ENCODE measurements at regions not wholly inside any gene's neighbourhood (a gene's known extent, or its start where the extent isn't known, plus 50 kb on each side); places are given as distances from the start of the nearest gene placed in this dataset.

GRCh38 chr1:209231476-209232156 is 351.9 kb upstream of the CAMK1G start:
- Histone ChIP-seq H3K4me1 (ENCODE audit: control insufficient read depth, insufficient read depth, low read length) (no peaks in the 10 kb centered on the region), H3K36me3 (ENCODE audit: insufficient read depth, low read length) (no peaks in the 10 kb centered on the region), H3K9me3 (replicated peaks; ENCODE audit: low read length) (no peaks in the 10 kb centered on the region), H3K4me3 (ENCODE audit: low read length) (no peak overlapping the region), H3K9ac (ENCODE audit: low read depth, low read length) (no peak overlapping the region), H3K27me3 (ENCODE audit: control insufficient read depth, insufficient read depth, low read length) (peaks cover 4% of the 10 kb centered on the region), H3K4me2 (ENCODE audit: low read length) (no peak overlapping the region)

DNA sequence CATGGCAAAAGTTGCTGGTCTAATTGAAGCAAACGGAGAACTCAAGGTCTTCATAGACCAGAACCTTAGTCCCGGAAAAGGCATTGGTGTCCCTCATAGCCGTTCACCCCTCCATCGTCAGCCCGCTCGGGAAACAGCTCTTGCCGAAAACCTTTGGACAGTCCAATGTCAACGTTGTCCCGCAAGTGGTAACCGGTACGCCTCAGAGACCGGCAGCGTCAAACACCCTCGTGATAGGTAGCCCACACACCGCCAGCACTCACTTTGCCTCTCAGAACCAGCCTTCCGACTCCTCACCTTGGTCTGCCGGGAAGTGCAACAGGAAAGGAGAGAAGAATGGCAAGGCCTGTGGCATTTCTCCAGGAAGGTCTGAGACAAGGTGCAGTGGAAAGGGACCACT is 351.3 kb upstream of the CAMK1G start:
- no peak overlapping the region for H3K9ac ChIP-seq (ENCODE audit: low read depth, low read length)
- peaks cover 4% of the 10 kb centered on the region for H3K27me3 ChIP-seq (ENCODE audit: control insufficient read depth, insufficient read depth, low read length)
- no peak overlapping the region for H3K4me2 ChIP-seq (ENCODE audit: low read length)
- no peaks in the 10 kb centered on the region for H3K36me3 ChIP-seq (ENCODE audit: insufficient read depth, low read length)
- no peaks in the 10 kb centered on the region for H3K4me1 ChIP-seq (ENCODE audit: control insufficient read depth, insufficient read depth, low read length)
- no peak overlapping the region for H3K4me3 ChIP-seq (ENCODE audit: low read length)
- H3K9me3 ChIP-seq (replicated peaks; ENCODE audit: low read length) = no peaks in the 10 kb centered on the region

DNA sequence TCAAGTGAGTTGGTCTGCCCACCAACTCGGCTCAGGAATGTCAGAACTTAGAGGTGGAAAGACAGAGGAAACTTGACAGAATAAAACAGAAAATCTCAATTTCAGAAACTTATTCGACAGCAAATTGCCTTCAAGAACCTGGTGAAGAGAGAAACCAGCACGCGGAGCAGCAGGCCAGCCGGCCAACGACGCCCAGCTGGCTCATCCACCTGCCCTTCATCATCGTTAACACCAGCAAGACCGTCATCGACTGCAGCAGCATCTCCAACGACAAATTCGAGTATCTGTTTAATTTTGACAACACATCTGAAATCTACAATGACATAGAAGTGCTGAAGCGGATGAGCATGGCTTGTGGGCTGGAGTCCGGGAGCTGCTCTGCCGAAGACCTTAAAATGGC is 350.8 kb upstream of the CAMK1G start:
- Histone ChIP-seq H3K36me3 (ENCODE audit: insufficient read depth, low read length) (no peaks in the 10 kb centered on the region), H3K4me2 (ENCODE audit: low read length) (no peak overlapping the region), H3K9ac (ENCODE audit: low read depth, low read length) (no peak overlapping the region), H3K4me3 (ENCODE audit: low read length) (no peak overlapping the region), H3K27me3 (ENCODE audit: control insufficient read depth, insufficient read depth, low read length) (peaks cover 4% of the 10 kb centered on the region), H3K9me3 (replicated peaks; ENCODE audit: low read length) (no peaks in the 10 kb centered on the region), H3K4me1 (ENCODE audit: control insufficient read depth, insufficient read depth, low read length) (no peaks in the 10 kb centered on the region)

DNA sequence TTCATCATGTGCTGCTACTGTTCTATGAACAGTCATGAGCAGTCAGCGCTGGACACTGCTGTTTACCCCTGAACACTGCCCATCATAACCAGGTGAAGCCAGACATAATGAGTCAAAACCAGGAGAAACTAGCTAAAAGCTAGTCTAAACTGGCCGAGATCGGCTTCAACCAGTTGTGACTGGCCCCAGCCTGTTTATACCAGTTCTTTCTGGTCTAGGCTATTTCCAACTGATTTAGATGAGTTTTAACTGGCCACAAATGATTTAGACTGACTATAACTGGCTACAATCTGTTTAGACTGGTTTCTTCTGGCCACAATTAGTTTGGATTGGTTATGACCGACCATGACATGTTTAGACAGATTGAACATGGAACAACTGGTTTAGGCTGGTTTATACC is 348.3 kb upstream of the CAMK1G start:
- Histone ChIP-seq H3K4me2 (ENCODE audit: low read length) (no peak overlapping the region), H3K4me3 (ENCODE audit: low read length) (no peak overlapping the region), H3K36me3 (ENCODE audit: insufficient read depth, low read length) (no peaks in the 10 kb centered on the region), H3K4me1 (ENCODE audit: control insufficient read depth, insufficient read depth, low read length) (no peaks in the 10 kb centered on the region), H3K9me3 (replicated peaks; ENCODE audit: low read length) (no peaks in the 10 kb centered on the region), H3K27me3 (ENCODE audit: control insufficient read depth, insufficient read depth, low read length) (peaks cover 4% of the 10 kb centered on the region), H3K9ac (ENCODE audit: low read depth, low read length) (no peak overlapping the region)

- H3K4me1 ChIP-seq (ENCODE audit: control insufficient read depth, insufficient read depth, low read length) = no peaks in the 10 kb centered on the region
- H3K4me3 ChIP-seq (ENCODE audit: low read length) = no peak overlapping the region
- H3K9ac ChIP-seq (ENCODE audit: low read depth, low read length) = no peak overlapping the region
- no peaks in the 10 kb centered on the region for H3K9me3 ChIP-seq (replicated peaks; ENCODE audit: low read length)
- H3K4me2 ChIP-seq (ENCODE audit: low read length) = no peak overlapping the region
- H3K27me3 ChIP-seq (ENCODE audit: control insufficient read depth, insufficient read depth, low read length) = no peaks in the 10 kb centered on the region
- H3K36me3 ChIP-seq (ENCODE audit: insufficient read depth, low read length) = no peaks in the 10 kb centered on the region
Observed at GRCh38 chr1:209238356-209238755, 345.2 kb upstream of the CAMK1G start.

- Histone ChIP-seq H3K9ac (ENCODE audit: low read depth, low read length) (no peak overlapping the region), H3K4me3 (ENCODE audit: low read length) (no peak overlapping the region), H3K9me3 (replicated peaks; ENCODE audit: low read length) (no peaks in the 10 kb centered on the region), H3K4me1 (ENCODE audit: control insufficient read depth, insufficient read depth, low read length) (no peaks in the 10 kb centered on the region), H3K4me2 (ENCODE audit: low read length) (no peak overlapping the region), H3K36me3 (ENCODE audit: insufficient read depth, low read length) (no peaks in the 10 kb centered on the region), H3K27me3 (ENCODE audit: control insufficient read depth, insufficient read depth, low read length) (no peaks in the 10 kb centered on the region)
Observed at GRCh38 chr1:209240351-209240750, 343.2 kb upstream of the CAMK1G start.

DNA sequence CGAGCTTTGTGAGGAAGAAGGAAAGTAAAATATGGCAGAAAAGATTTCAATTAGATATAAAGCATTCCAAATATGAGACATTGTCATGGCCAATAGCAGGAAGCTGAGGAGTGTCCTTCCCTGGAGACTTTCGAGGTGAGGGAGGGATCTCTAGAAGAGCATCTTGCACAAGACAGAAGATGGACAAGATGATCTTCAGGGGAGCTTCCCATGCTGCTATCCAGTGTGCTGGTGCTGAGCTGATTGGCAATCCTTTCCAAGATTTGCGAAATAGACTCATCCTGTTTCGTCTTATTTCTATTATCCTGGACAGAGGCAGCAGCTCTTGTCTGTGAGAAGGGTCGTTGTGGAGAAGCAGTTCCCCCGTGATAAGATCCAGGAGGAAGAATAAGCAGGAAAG is 342.0 kb upstream of the CAMK1G start:
- no peak overlapping the region for H3K9ac ChIP-seq (ENCODE audit: low read depth, low read length)
- no peaks in the 10 kb centered on the region for H3K9me3 ChIP-seq (replicated peaks; ENCODE audit: low read length)
- H3K27me3 ChIP-seq (ENCODE audit: control insufficient read depth, insufficient read depth, low read length) = no peaks in the 10 kb centered on the region
- no peaks in the 10 kb centered on the region for H3K36me3 ChIP-seq (ENCODE audit: insufficient read depth, low read length)
- H3K4me2 ChIP-seq (ENCODE audit: low read length) = no peak overlapping the region
- peaks cover 5% of the 10 kb centered on the region for H3K4me1 ChIP-seq (ENCODE audit: control insufficient read depth, insufficient read depth, low read length)
- H3K4me3 ChIP-seq (ENCODE audit: low read length) = no peak overlapping the region

- no peaks in the 10 kb centered on the region for H3K27me3 ChIP-seq (ENCODE audit: control insufficient read depth, insufficient read depth, low read length)
- no peak overlapping the region for H3K4me3 ChIP-seq (ENCODE audit: low read length)
- H3K9me3 ChIP-seq (replicated peaks; ENCODE audit: low read length) = no peaks in the 10 kb centered on the region
- H3K9ac ChIP-seq (ENCODE audit: low read depth, low read length) = no peak overlapping the region
- H3K4me1 ChIP-seq (ENCODE audit: control insufficient read depth, insufficient read depth, low read length) = peaks cover 12% of the 10 kb centered on the region
- no peak overlapping the region for H3K4me2 ChIP-seq (ENCODE audit: low read length)
- no peaks in the 10 kb centered on the region for H3K36me3 ChIP-seq (ENCODE audit: insufficient read depth, low read length)
Observed at GRCh38 chr1:209248649-209249279, 334.8 kb upstream of the CAMK1G start.

- H3K4me3 ChIP-seq (ENCODE audit: low read length) = no peak overlapping the region
- no peaks in the 10 kb centered on the region for H3K27me3 ChIP-seq (ENCODE audit: control insufficient read depth, insufficient read depth, low read length)
- H3K9ac ChIP-seq (ENCODE audit: low read depth, low read length) = no peak overlapping the region
- H3K4me1 ChIP-seq (ENCODE audit: control insufficient read depth, insufficient read depth, low read length) = peaks cover 12% of the 10 kb centered on the region
- no peaks in the 10 kb centered on the region for H3K36me3 ChIP-seq (ENCODE audit: insufficient read depth, low read length)
- H3K4me2 ChIP-seq (ENCODE audit: low read length) = no peak overlapping the region
- no peaks in the 10 kb centered on the region for H3K9me3 ChIP-seq (replicated peaks; ENCODE audit: low read length)
Observed at GRCh38 chr1:209249280-209249670, 334.2 kb upstream of the CAMK1G start.

DNA sequence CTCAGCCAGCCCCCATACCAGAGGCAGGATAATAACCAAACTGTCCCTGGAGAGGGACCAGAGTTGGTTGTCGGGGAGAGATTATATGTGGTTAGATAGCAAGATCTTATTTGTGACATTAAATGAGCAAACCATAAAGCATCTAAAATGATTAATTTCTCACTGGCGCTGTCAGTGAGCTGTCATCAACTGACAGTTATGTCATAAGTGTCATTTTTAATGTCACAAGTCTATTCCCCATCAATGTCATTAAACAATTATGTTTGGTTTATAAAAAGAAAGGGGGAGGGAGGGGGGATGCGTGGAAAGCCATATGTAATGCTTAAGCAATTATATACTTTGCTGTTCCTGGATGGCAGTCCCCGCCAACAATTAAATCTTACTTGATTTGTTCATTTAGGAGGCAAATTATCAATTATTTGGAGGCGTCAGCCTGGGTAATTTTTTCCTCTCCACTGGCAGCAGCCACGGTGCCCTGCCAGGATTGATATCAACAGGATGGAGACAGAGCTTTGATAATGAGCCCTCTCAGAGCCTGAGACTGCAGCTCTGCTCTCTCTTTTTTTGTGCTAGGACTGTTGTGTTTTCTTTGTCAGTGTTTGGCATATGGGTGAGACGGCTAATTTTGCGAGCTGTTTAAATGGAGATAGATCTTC is 333.6 kb upstream of the CAMK1G start:
- no peak overlapping the region for H3K9ac ChIP-seq (ENCODE audit: low read depth, low read length)
- peaks cover 12% of the 10 kb centered on the region for H3K4me1 ChIP-seq (ENCODE audit: control insufficient read depth, insufficient read depth, low read length)
- no peak overlapping the region for H3K4me3 ChIP-seq (ENCODE audit: low read length)

DNA sequence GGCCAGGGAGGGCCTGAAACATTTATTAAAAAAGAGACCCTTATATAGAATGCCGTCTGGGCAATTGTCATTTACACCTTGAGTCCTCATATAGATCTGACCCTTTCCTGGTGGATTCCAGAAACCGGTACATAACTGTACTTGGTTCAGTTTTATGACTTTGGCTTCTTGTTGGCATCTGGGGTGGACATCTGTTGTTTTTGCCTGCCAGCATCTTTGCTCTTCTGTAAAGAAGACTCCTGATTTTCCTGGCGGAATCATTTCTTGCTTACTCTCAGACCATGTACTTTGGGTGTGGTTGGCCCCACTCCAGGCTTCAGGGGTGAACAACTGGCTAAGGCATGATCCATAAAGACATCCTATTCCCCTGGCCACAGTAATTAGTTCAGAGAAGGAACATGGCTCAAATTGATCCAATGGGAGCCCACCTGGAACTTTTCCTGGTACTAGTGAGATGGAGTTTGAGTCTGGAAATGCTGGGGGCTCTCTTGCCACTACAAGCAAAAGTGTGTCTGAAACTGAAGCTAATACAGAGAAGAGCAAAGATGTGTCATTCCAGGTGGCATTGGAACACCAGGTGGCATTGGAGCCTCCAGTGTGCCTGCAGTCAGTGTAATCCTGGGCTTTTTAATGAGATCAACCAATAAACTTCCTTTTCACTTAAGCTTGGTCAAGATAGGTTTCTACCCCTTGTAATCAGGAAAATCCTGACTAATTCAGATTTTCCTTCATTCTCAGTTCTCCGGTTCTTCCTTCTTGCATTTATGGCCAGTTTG is 332.5 kb upstream of the CAMK1G start:
- Histone ChIP-seq H3K4me3 (ENCODE audit: low read length) (no peak overlapping the region), H3K27me3 (ENCODE audit: control insufficient read depth, insufficient read depth, low read length) (no peaks in the 10 kb centered on the region)

More for the DNA sequence above, 333.6 kb upstream of the CAMK1G start:
- no peaks in the 10 kb centered on the region for H3K27me3 ChIP-seq (ENCODE audit: control insufficient read depth, insufficient read depth, low read length)
- no peak overlapping the region for H3K4me2 ChIP-seq (ENCODE audit: low read length)
- no peaks in the 10 kb centered on the region for H3K36me3 ChIP-seq (ENCODE audit: insufficient read depth, low read length)
- no peaks in the 10 kb centered on the region for H3K9me3 ChIP-seq (replicated peaks; ENCODE audit: low read length)

More for the DNA sequence above, 332.5 kb upstream of the CAMK1G start:
- peaks cover 8% of the 10 kb centered on the region for H3K4me1 ChIP-seq (ENCODE audit: control insufficient read depth, insufficient read depth, low read length)
- no peak overlapping the region for H3K4me2 ChIP-seq (ENCODE audit: low read length)
- H3K9me3 ChIP-seq (replicated peaks; ENCODE audit: low read length) = no peaks in the 10 kb centered on the region
- H3K36me3 ChIP-seq (ENCODE audit: insufficient read depth, low read length) = no peaks in the 10 kb centered on the region
- H3K9ac ChIP-seq (ENCODE audit: low read depth, low read length) = no peak overlapping the region
